CD1c-positive myeloid dendritic cell (primary cell): ENCODE measurements at regions not wholly inside any gene's neighbourhood (a gene's known extent, or its start where the extent isn't known, plus 50 kb on each side); places are given as distances from the start of the nearest gene placed in this dataset.

Experiments used
- DNase-seq: peaks from one replicate; pipeline ENCODE4 v3.0.0-alpha.2; 2016; ENCODE audit errors: extremely low spot score

DNA sequence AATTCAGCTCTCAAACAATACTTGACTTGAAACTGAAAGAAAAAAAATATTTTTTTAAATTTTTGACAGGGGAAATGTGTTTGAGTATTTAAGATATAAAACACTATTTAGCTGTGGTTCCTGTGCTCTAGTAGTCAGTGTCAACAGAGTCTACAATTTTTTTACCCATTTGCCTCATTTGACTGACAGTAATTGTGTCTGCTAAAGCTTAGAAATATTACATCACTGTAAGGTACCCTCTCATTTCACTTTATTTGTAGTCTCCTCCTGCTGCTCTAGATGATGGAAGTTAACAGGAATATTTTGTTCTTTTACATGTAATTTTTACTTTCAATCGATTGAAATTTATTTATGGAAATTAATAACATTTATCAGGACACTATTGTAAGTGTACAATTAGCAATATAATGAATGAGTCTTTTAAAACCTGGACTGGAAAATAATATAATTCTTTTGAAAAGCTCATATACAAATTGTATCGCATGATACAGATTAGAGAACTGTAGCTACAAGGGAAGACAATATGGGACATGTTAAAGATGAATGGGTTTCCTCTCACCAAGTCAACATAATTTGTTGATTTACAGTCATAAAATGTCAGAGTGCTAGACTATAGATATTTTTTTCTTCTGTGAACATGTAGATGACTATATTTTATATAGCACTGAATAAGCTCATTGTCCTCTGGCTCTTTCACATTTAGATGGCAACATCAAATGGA is 1186.5 kb upstream of the ADGRL3 start:
- no peak for DNase-seq

DNA sequence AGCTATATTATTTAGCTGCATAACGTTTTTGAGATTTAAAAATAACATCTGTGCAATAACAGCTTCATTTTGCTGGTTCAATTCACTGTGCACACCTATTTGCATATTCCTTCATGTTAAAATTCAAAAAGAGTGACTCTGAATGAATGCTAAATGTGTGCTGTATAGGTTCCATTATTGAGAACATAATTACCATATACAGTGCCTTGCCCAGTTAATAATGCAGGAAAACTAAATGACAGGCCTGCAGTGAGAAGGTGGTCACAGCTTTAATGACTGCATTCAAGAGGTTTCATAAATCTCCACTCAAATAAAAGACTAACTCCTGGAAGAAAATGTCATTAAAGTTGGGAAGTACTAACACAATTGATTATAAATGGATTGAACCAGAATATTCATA is 1183.2 kb upstream of the ADGRL3 start:
- no peak for DNase-seq

DNA sequence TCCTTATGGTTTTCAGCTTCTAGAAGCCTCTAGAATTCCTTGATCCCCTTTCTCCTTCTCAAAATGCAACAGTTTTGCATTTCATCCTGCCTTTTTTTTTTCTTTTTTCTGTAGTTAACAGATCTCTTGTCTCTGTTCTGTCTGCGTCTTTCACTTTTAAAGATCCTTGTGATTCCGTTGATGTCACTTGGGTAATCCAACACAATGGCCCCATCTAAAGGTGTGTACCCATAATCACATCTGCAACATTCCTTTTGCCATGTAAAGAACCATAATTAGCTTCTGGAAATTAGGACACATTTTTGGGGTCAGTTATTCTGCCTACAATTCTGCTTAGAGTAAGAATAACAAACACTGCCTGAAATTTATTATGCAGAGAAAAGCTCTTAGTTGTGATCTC is 1180.9 kb upstream of the ADGRL3 start:
- DNase-seq = no peak

DNA sequence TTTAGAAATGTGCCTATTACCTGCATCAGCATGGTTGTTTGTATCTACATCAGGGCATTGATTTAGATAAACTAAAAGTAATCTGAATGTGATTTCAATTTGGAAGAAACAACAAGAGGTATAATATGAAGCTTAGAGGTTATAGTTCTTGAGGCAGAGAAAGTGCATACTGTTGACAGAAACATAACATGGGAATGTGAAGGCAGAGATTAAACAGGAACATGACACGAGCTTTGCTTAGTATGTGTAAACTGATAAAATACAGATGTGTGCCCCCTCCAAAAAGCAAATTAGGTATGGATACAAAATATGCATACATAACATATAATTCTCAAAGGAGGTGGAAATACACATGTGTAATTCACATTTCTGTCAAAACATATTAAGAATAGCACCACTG is 1180.2 kb upstream of the ADGRL3 start:
- DNase-seq = no peak

DNA sequence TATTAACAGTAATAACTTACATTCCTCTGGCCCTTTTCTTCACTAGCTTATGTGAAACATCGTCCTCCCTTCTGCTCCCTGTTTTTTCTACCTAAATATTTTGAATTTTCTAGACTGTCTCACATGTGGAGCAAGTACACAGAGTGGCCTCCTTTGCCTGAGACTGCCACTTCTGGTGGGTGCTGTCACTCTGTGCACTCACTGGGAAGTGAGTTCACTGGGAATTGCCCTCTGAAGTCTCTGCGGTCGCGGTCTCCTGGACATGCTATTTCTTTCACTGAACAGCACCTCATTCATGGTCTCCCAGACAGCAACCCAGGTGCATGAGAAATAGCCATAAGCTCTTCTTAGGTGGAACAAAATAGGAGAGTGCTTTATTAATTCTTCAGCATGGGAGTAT is 1179.7 kb upstream of the ADGRL3 start:
- DNase-seq = no peak

DNA sequence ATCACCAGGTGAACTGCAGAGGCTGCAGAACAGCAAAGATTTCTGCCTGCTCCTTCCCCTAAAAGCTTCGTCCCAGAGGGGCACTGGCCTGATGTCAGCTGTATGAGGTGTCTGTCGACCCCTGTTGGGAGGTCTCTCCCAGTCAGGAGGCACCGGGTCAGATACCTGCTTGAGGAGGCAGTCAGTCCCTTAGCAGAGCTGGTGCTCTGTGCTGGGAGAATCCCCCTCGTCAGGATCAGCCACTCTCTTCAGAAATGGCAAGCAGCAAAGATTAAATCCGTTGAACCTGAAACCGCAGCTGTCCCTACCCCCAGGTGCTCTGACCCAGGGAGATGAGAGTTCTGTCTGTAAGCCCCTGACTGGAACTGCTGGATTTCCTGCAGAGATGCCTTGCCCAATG is 1166.3 kb upstream of the ADGRL3 start:
- DNase-seq = no peak

DNA sequence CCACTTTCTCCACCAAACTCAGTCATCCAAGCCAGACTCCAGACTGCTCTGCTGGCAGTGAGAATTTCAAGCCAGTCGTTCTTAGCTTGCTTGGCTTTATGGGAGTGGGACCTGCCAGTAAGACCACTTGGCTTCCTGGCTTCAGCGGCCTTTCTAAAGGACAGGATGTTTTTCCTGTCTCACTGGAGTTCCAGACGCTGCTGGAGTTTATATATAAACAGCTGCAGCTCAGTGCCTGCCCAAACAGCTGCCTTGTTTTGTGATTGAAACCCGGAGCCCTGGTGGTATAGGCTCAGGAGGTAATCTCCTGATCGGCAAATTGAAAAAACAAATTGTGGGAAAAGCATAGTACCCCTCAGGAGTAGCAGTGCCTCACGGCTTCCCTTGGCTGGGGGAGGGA is 1165.8 kb upstream of the ADGRL3 start:
- DNase-seq = no peak

DNA sequence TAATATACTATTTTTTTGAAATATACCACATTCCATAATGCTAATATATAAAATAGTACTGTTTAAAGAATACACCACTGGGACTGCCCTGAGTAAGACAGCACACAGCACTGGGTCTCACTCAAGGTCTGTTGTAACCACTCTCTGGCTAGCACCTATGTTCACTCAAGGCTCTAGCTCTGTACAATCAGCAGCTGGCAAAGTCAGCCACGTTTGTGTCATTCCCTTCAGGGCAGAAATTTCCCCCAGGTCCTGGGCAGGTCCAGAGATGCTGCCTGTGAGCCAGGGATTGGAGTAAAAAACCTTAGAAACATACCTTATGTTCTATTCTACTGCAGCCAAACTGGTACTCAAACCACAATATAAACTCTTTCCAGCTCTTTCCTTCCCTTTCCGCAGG is 1160.2 kb upstream of the ADGRL3 start:
- DNase-seq = no peak

DNA sequence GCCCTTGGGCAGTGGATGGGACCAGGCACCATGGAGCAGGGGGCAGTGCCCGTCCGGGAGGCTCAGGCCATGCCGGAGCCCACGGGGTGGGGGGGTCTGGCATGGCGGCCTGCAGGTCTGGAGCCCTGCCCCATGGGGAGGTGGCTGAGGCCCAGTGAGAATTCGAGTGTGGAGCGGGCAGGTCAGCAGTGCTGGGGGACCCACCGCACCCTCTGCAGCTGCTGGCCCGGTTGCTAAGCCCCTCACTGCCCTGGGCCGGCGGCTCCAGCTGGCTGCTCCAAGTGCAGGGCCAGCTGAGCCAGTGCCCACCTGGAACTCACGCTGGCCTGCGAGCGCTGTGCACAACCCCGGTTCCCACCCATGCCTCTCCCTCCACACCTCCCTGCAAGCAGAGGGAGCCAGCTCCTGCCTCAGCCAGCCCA is 1157.9 kb upstream of the ADGRL3 start:
- no peak for DNase-seq

DNA sequence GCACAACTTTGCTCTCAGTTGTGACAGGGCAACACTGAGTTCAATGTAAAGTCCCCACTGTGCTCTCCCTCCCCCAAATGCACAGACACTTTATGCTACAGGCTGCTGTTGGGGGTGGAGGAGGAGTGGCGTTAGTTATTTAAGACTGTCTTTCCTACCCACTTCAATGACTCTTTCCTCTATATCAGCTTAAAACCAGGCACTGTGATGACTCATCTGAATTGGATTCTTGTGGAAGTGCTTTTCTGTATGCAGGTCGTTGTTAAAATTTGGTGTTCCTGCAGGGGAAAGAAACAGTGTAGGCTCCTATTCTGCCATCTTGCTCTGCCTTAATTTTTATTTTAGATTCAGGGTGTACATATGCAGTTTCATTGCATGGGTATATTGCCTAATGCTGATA is 1157.2 kb upstream of the ADGRL3 start:
- no peak for DNase-seq

DNA sequence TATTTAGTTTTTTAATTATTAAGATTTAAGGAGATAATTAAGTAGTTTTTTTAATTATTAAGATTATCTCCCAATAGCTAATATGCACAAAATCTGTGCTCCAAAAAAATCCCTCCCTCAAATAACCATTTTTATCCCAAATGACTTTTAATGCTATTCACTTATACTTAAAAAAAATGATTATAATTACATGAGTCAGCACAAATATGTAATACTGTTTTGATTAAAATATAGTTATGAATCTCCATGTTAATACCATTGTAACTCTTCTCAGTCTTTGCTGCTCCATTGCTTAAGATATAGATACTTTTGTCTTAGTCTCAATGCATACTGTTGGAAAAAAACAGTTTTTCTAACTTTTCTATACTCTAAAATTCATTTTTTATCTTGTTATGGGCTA is 1121.1 kb upstream of the ADGRL3 start:
- DNase-seq = no peak

DNA sequence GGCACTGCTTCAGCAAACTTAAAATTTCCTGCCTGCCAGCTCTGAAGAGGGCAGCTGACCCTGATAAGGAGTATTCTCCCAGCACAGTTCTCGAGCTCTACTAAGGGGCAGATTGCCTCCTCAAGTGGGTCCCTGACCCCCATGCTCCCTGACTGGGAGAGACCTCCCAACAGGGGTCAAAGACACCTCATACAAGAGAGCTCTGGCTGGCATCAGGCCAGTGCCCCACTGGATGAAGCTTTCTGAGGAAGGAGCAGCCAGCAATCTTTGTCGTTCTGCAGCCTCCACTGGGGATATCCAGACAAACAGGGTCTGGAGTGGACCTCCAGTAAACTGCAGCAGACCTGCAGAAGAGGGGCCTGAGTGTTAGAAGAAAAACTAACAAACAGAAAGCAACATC is 1118.3 kb upstream of the ADGRL3 start:
- DNase-seq = no peak

DNA sequence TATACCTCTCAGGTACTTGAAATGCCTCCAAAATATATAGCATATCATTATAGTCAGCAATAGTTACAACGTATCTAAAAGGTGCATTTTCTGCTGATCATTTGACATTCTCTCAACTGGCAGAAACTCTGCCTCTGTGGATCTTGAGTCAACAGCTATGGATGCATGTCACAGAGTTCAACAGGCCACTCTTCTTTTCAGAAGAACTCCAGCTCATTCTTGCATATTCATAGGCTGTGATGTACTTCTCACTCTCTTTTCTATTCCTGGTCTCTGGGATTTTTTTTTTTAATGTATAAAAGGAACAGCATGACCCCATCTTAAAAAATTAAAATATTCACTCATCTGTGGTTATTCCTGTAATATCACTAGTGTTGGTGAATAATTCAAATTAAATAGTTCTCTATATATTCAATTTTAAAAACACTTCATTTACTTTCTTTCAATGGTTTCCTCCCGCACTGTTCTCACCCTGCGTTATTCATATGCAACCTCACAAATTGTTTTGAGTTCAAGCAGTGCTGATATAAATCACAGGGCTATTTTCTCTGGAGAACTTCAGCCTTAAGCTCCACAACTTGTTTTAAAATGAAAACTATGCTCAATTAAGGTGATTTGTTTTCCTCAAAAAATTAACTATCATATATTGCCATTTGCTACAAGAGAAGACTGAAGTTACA is 1111.2 kb upstream of the ADGRL3 start:
- no peak for DNase-seq

DNA sequence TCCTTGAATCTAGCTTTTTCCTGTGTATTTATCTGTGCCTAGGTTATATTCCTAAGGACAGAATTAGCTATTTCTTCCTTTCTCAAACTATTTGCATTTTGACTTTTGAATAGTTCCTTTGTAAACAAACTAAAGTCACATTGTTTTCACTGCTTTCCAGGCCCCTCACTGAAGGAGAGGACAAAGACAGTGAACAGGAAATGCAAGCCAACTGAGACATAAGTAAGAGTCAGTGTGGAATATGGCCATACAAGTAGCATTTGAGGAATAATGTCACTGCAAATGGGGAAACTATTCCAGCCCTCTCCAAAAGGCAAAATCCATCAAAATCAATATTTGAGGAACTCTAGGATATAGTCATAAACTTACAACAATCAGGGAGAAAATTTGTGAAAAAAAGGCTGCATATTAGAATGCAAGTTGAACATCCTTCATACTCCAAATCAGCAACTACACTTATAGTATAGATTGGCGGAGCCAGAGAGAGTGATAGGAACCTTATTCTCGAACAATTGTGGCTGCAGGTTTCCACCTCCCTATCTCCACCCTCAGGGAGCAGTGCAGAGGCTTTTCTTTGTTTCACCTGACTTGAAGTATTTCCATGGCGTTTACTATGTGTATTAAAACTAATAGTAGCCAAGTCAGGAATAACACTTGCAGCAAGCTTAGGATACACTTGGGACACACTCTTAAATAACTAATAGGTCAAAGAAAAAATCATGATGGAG is 1110.4 kb upstream of the ADGRL3 start:
- no peak for DNase-seq

DNA sequence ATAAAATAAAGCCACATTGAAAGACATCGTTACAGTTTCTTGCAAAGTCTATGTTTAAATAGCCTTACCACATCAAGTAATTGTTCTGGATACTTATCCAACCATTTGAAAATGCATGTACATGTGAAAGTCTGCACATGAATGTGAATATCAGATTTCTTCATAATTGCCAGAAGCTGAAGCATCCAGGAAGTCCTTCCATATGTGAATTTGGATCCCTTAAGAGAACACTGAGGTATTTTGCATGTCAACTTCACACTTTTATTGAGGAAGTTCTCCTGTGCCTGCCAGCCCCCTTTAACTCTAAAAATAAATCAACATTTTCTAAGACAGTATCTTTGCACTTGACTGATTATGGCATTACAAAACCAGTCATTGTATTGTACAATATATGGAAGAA is 1103.5 kb upstream of the ADGRL3 start:
- no peak for DNase-seq

DNA sequence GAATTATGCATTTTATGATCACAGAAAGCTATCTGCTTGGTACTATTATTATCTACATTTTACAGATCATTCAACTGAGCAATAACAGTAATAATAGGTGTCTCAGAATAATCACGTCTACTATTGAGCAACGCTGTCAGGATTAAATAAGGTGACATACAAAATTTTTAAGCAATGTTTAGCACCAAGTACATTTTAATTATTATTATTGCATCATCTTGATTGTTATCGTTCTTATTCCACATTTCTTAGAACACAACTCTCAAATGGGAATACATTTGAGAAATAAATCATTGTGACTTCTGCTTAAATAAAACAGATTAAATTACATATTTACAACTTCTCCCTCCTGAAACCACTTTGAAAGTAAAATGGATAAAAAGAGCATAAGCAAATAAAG is 1083.5 kb upstream of the ADGRL3 start:
- no peak for DNase-seq

DNA sequence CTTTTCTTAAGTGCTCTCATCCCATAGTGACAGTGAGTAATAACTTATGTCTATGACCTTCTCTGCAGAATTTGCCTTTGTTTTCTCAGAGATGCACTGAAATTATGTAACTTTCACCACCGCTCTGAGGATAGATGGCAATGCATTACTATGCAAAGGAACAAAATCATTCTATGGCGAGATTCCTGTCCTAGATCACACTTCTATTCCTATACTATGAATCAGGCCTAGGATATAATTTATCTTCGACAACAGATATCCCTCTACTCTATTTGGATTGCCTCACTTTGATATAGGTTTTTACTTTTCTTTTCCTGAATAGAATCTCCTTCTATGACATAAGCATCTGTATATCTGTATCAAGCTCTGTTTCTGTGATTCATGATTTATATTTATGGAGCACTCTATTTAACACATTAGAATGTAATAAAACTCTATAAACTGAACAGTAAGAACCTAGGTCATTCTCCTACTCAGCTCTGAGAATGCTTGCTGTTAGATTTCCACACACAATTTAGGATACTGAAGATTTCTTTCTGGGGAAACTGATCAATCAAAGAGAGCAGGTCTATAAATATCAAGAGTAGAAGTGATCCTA is 1082.3 kb upstream of the ADGRL3 start:
- DNase-seq = no peak

DNA sequence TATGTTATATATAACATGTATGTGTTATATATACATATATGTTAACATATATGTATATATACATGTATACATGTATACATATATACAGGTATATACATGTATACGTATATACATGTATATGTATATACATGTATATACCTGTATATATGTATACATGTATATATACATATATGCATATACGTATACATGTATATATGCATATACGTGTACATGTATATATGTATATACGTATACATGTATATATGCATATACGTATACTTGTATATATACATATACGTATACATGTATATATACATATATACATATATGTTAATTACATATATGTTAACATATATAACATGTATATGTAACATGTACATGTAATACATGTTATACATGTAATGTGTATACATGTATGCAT is 1077.3 kb upstream of the ADGRL3 start:
- no peak for DNase-seq

DNA sequence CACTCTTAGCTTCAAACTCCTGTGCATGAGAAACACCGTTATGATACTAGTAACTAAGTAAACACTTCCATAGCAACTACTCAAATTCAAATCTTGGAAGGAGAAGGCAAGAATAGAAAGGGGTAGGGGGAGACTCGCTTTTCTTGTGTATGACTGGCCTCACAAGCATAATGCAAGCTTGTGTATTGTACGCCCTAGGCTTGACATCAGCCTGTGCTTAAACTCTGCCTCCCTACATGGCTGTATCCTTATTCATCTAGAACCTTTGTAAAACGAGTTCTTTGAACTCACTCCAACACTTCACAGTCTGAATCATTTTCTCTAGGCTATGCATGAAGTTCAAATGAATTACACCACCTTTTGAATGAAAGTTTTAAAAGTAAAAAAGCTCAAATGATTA is 1071.2 kb upstream of the ADGRL3 start:
- DNase-seq = no peak

DNA sequence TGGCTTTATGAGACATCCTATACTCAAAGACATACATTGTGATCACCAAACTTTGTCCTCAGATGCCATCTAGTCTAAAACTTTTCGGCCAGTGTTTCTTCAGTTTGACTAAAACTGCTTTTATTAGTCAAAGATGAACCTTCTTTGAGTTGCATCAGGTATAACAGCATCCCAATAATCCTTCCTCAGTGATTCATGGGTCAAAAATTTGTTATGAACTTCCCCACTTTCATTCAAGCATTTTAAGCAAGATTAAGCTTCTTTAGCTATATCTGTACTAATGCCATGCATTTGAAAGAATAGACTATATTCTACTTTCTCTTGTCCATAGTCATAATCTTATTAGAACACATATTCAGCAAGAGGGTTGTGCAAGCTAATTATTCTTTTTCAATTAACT is 1070.4 kb upstream of the ADGRL3 start:
- DNase-seq = no peak

DNA sequence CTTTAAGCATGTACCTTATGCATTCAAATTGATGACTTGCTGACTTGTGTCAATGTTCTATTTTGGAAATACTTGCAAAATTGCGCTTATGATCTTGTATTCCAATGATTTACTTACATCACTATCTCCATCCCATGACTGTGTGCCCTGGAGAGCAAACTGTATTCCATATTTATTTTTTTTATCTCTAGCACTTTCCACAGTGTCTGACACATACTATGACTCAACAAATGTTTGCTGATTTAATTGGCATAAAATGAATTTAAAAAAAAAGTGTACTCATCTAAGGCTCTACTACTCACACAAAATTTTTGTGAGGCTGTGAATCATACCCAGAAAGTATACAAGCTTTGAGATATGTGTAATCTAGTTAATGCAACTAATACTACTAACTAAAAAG is 1066.8 kb upstream of the ADGRL3 start:
- DNase-seq = no peak

DNA sequence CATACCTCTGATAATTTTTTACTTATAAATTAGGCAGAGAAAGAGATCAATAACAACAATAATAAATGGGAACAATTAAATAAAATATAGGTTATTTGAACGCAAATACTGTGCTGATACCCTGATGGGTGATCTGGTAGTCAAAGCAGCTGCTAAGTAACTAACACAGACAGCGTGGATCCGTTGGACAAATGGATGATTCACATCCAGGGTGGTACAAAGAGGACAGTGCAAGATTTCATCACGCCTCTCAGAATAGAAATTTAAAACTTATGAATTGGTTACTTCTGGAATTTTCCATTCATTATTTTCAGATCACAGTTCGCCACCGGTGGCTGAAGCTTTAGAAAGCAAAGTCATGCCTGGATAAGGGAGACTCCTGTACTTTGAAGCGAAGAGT is 1066.0 kb upstream of the ADGRL3 start:
- no peak for DNase-seq

DNA sequence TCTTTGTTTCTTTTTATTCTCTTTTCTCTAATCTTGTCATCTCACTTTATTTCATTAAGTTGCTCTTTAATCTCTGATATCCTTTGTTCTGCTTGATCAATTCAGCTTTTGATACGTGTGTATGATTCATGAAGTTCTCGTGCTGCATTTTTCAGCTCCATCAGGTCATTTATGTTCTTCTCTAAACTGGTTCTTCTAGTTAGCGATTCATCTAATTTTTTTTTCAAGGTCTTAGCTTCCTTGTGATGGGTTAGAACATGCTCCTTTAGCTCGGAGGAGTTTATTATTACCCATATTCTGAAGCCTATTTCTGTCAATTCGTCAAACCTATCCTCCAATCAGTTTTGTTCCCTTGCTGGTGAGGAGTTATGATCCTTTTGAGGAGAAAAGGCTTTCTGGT is 1045.0 kb upstream of the ADGRL3 start:
- DNase-seq = no peak
